Smooth muscle cell (in vitro differentiated cells): ENCODE measurements at regions not wholly inside any gene's neighbourhood (a gene's known extent, or its start where the extent isn't known, plus 50 kb on each side); places are given as distances from the start of the nearest gene placed in this dataset.

ENCODE experiments used
- DNase-seq: peaks from one replicate; lab custom pipeline; 2025; ENCODE audit not compliant: unreplicated experiment; lab: John Stamatoyannopoulos, UW
- H2AFZ ChIP-seq: fragments of 200-600 bp; sonication (generic); 2 replicates; pipeline ENCODE4 v1.6.0; 2016; ENCODE audit warnings: antibody characterized with exemption, low read depth, mild to moderate bottlenecking
- H3F3A ChIP-seq: fragments of 200-600 bp; sonication (generic); 2 replicates; pipeline ENCODE4 v1.6.0; 2017; ENCODE audit warnings: antibody characterized with exemption, low read depth
- H3K27ac ChIP-seq: fragments of 200-600 bp; sonication (generic); 2 replicates; pipeline ENCODE4 v1.5.1; 2016; ENCODE audit warnings: low read depth, mild to moderate bottlenecking
- H3K27me3 ChIP-seq: fragments of 200-600 bp; sonication (generic); 2 replicates; pipeline ENCODE4 v1.6.1; 2016; ENCODE audit warnings: low read depth, mild to moderate bottlenecking
- H3K36me3 ChIP-seq: fragments of 200-600 bp; sonication (generic); 2 replicates; pipeline ENCODE4 v1.5.1; 2016; ENCODE audit warnings: low read depth
- H3K4me1 ChIP-seq: fragments of 200-600 bp; sonication (generic); 2 replicates; pipeline ENCODE4 v1.5.1; 2016; ENCODE audit warnings: low read depth
- H3K4me2 ChIP-seq: fragments of 200-600 bp; sonication (generic); 2 replicates; pipeline ENCODE4 v1.6.0; 2016; ENCODE audit warnings: mild to moderate bottlenecking
- H3K4me3 ChIP-seq: fragments of 200-600 bp; sonication (generic); 2 replicates; pipeline ENCODE4 v1.5.1; 2016; ENCODE audit warnings: mild to moderate bottlenecking
- H3K79me2 ChIP-seq: fragments of 200-600 bp; sonication (generic); 2 replicates; pipeline ENCODE4 v1.6.0; 2016; ENCODE audit warnings: low read depth, mild to moderate bottlenecking
- H3K9ac ChIP-seq: fragments of 200-600 bp; sonication (generic); 2 replicates; pipeline ENCODE4 v1.6.0; 2016; ENCODE audit warnings: low read depth
- H3K9me3 ChIP-seq: fragments of 200-600 bp; sonication (generic); replicated peaks from 2 replicates; pipeline ENCODE4 v1.5.1; 2016; ENCODE audit warnings: low read depth
- H4K20me1 ChIP-seq: fragments of 200-600 bp; sonication (generic); 2 replicates; pipeline ENCODE4 v1.6.0; 2016; ENCODE audit warnings: low read depth
- WGBS: methylation state at CpG from one replicate; pipeline ENCODE4 v1.1.7; 2016; ENCODE audit warnings: low lambda C conversion rate; 5-methylcytosine and 5-hydroxymethylcytosine counted together
- TF ChIP-seq, protein P1 (sequence below): fragments of 200-600 bp; sonication (generic); IDR thresholded peaks from 2 replicates; pipeline ENCODE4 v1.5.1; 2017; ENCODE audit warnings: borderline replicate concordance, mild to moderate bottlenecking, antibody characterized with exemption; ENCODE audit not compliant: insufficient read depth, poor library complexity, severe bottlenecking

DNA sequence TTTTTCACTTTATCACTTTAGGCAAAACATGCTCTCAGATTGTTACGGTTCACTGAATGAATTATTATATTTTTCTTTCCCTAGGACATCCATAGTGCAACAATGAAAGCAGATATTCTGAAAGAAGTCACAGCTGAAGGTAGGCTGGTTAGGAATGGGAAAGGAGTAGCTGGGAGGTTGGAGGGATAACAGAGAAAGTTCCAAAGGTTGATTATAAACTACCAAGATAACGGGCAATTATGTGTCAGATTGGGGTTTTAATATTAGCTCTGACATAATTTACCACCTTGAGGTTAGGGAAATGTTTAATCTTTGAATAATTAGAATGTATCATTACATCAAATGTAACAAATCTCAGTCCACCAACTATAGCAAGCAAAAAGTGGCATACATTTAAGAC is 96.5 kb downstream of the HTR1B start:
- no peaks in the 10 kb centered on the region for H3K36me3 ChIP-seq
- DNase-seq: no peak
- H3K79me2 ChIP-seq: no peaks in the 10 kb centered on the region
- H3K4me2 ChIP-seq: no peak overlapping the region
- H3K4me3 ChIP-seq: no peak overlapping the region
- H3K4me1 ChIP-seq: no peaks in the 10 kb centered on the region
- H2AFZ ChIP-seq: no peak overlapping the region
- no peak overlapping the region for H3K27ac ChIP-seq
- WGBS: 98% methylated on average over 2 of the region's 2 CpGs
- H4K20me1 ChIP-seq: no peaks in the 10 kb centered on the region
- no peak overlapping the region for H3K9ac ChIP-seq
- TF ChIP-seq, protein P1, sequence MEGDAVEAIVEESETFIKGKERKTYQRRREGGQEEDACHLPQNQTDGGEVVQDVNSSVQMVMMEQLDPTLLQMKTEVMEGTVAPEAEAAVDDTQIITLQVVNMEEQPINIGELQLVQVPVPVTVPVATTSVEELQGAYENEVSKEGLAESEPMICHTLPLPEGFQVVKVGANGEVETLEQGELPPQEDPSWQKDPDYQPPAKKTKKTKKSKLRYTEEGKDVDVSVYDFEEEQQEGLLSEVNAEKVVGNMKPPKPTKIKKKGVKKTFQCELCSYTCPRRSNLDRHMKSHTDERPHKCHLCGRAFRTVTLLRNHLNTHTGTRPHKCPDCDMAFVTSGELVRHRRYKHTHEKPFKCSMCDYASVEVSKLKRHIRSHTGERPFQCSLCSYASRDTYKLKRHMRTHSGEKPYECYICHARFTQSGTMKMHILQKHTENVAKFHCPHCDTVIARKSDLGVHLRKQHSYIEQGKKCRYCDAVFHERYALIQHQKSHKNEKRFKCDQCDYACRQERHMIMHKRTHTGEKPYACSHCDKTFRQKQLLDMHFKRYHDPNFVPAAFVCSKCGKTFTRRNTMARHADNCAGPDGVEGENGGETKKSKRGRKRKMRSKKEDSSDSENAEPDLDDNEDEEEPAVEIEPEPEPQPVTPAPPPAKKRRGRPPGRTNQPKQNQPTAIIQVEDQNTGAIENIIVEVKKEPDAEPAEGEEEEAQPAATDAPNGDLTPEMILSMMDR: no peak
- H3K27me3 ChIP-seq: no peaks in the 10 kb centered on the region
- no peaks in the 10 kb centered on the region for H3K9me3 ChIP-seq
- H3F3A ChIP-seq: no peaks in the 10 kb centered on the region

DNA sequence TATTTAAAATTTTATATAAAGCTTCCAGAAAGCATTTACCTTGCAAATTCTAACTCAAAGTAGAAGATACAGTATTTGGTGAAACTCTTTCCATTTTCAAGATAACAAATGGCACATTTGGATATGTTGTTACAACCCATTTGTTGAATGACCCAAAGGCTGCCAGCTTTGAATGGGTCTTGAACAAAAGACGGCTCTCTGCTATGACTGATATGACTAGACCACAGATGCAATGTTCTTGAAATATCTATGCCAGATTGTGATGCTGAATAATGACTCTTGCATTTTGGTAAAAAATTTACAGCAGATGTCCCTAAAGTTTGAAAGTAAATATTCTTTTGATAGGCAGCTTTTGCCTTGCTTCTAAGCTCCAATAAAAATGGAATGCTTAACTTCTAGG is 99.6 kb downstream of the HTR1B start:
- Histone ChIP-seq H3K36me3 (no peaks in the 10 kb centered on the region), H3K27ac (no peak overlapping the region), H4K20me1 (no peaks in the 10 kb centered on the region), H3K4me2 (no peak overlapping the region), H3K9me3 (no peaks in the 10 kb centered on the region), H3K79me2 (no peaks in the 10 kb centered on the region), H3K27me3 (no peaks in the 10 kb centered on the region), H3K4me1 (no peaks in the 10 kb centered on the region), H2AFZ (no peak overlapping the region), H3K9ac (no peak overlapping the region), H3K4me3 (no peak overlapping the region), H3F3A (no peaks in the 10 kb centered on the region)
- 96% methylated on average over 1 of the region's 1 CpG for WGBS
- DNase-seq: no peak
- TF ChIP-seq, protein P1: no peak

DNA sequence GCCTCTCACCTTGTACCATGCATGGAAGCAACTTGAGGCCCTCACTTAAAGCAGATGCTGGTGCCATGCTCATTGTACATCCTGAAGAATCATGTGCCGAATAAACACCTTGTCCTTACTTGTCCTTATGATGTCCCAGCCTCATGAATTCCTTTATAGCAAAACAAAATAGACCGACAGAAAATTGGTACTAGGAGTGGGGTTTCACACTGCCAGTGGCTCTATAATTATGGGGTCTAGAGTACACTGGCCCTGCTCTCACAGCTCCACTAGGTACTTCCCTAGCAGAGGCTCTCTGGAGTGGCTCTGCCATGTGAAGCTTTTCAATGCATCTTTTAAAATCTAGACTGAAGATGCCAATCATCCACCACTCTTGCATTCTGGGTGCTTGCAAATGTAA is 101.2 kb downstream of the HTR1B start:
- no peaks in the 10 kb centered on the region for H3K79me2 ChIP-seq
- H3K9ac ChIP-seq: no peak overlapping the region
- no peaks in the 10 kb centered on the region for H4K20me1 ChIP-seq
- no peaks in the 10 kb centered on the region for H3K36me3 ChIP-seq
- no peak overlapping the region for H3K4me3 ChIP-seq
- no peaks in the 10 kb centered on the region for H3K27me3 ChIP-seq
- no peak overlapping the region for H3K27ac ChIP-seq
- H2AFZ ChIP-seq: no peak overlapping the region
- no peaks in the 10 kb centered on the region for H3F3A ChIP-seq
- TF ChIP-seq, protein P1: no peak
- no peak overlapping the region for H3K4me2 ChIP-seq
- WGBS: 96% methylated on average over 2 of the region's 2 CpGs
- DNase-seq: no peak
- no peaks in the 10 kb centered on the region for H3K9me3 ChIP-seq
- H3K4me1 ChIP-seq: no peaks in the 10 kb centered on the region

DNA sequence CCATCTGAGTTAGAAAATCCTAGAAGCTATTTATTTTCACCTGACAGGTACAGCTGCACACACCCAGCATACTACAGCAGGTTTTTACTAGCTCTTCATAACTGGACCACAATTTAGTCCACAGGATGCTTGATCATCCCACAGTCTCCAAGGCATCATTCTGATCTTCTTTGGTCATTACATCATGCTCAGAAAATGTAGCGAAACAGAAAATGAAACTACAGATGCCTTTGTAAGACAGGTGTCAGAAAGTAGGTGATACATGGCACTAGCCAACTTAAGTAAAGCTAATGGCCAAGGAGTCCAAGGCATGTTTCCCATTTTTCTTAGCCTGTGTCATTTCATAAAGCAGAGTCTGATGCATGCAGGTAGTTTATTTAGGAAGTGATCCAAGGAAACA is 102.3 kb downstream of the HTR1B start:
- peaks cover 5% of the 10 kb centered on the region for H3K79me2 ChIP-seq
- no peak overlapping the region for H2AFZ ChIP-seq
- no peak overlapping the region for H3K4me3 ChIP-seq
- DNase-seq: no peak
- no peaks in the 10 kb centered on the region for H3K27me3 ChIP-seq
- H4K20me1 ChIP-seq: no peaks in the 10 kb centered on the region
- no peaks in the 10 kb centered on the region for H3K9me3 ChIP-seq
- WGBS: 95% methylated on average over 1 of the region's 1 CpG
- no peaks in the 10 kb centered on the region for H3K36me3 ChIP-seq
- TF ChIP-seq, protein P1: no peak
- H3K27ac ChIP-seq: no peak overlapping the region
- no peaks in the 10 kb centered on the region for H3K4me1 ChIP-seq
- no peaks in the 10 kb centered on the region for H3F3A ChIP-seq
- H3K4me2 ChIP-seq: no peak overlapping the region
- H3K9ac ChIP-seq: no peak overlapping the region
